WI38 (cell line): ENCODE measurements at regions not wholly inside any gene's neighbourhood (a gene's known extent, or its start where the extent isn't known, plus 50 kb on each side); places are given as distances from the start of the nearest gene placed in this dataset.

Experiments used
- H3K4me3 ChIP-seq: 2 replicates; pipeline ENCODE4 v1.5.1; 2011; ENCODE audit warnings: low read depth, mild to moderate bottlenecking, control low read depth, low read length
- CTCF ChIP-seq: IDR thresholded peaks from 2 replicates; pipeline ENCODE4 v1.5.1; 2012; ENCODE audit warnings: low read depth, mild to moderate bottlenecking, control low read depth, low read length

GRCh38 chr20:22456109-22456508 is 128.3 kb downstream of the FOXA2 start:
- no peak overlapping the region for H3K4me3 ChIP-seq
- TF ChIP-seq CTCF: no peak

- TF ChIP-seq CTCF: no peak
These were observed 129.1 kb downstream of the FOXA2 start for GRCh38 chr20:22455259-22455658.

GRCh38 chr20:22453244-22454080 is 130.9 kb downstream of the FOXA2 start:
- no peak for TF ChIP-seq CTCF
- no peak overlapping the region for H3K4me3 ChIP-seq

More at GRCh38 chr20:22455259-22455658, 129.1 kb downstream of the FOXA2 start:
- H3K4me3 ChIP-seq: no peak overlapping the region

GRCh38 chr20:22452442-22453011 is 131.8 kb downstream of the FOXA2 start:
- no peak overlapping the region for H3K4me3 ChIP-seq
- no peak for TF ChIP-seq CTCF

- no peak for TF ChIP-seq CTCF
- no peak overlapping the region for H3K4me3 ChIP-seq
These were observed 133.8 kb downstream of the FOXA2 start for GRCh38 chr20:22450537-22450936.

GRCh38 chr20:22449188-22449973 is 135.0 kb downstream of the FOXA2 start:
- H3K4me3 ChIP-seq: no peak overlapping the region
- no peak for TF ChIP-seq CTCF

GRCh38 chr20:22447447-22447778 is 137.0 kb downstream of the FOXA2 start:
- H3K4me3 ChIP-seq: no peak overlapping the region
- no peak for TF ChIP-seq CTCF
